Tibial nerve (tissue), 4 donors: ENCODE measurements at regions not wholly inside any gene's neighbourhood (a gene's known extent, or its start where the extent isn't known, plus 50 kb on each side); places are given as distances from the start of the nearest gene placed in this dataset.

Experiments
- DNase-seq, 2 donors: peaks; one replicate each; pipeline ENCODE4 v3.0.0-alpha.2; 2019; ENCODE audit warnings: low spot score in 2 of 2
- H3K27ac ChIP-seq, 4 donors: fragments of 200-600 bp; sonication (generic) in 3 of 4; one replicate each; pipeline ENCODE4 v1.5.1; 2017 to 2019; ENCODE audit warnings: mild to moderate bottlenecking in 1 of 4
- H3K27me3 ChIP-seq, 2 donors: fragments of 200-600 bp; sonication (generic) in 1 of 2; one replicate each; pipeline versions ENCODE4 v1.5.1 to v1.6.0; 2017 to 2019
- H3K36me3 ChIP-seq, 3 donors: fragments of 200-600 bp; sonication (generic); one replicate each; pipeline ENCODE4 v1.5.1; 2018 to 2019
- H3K4me1 ChIP-seq, 4 donors: fragments of 200-600 bp; sonication (generic) in 3 of 4; one replicate each; pipeline ENCODE4 v1.5.1; 2017 to 2019
- H3K4me3 ChIP-seq, 4 donors: fragments of 200-600 bp; sonication (generic) in 3 of 4; one replicate each; pipeline ENCODE4 v1.5.1; 2017 to 2019; ENCODE audit warnings: mild to moderate bottlenecking in 1 of 4, moderate library complexity in 1 of 4
- H3K9me3 ChIP-seq, 4 donors: fragments of 200-600 bp; sonication (generic) in 3 of 4; one replicate each; pipeline ENCODE4 v1.5.1; 2017 to 2019
- EP300 ChIP-seq, 2 donors: sonication (generic); formaldehyde crosslinking; IDR thresholded peaks; one replicate each; pipeline ENCODE4 v1.6.1; 2017; ENCODE audit warnings: antibody characterized with exemption in 2 of 2, mild to moderate bottlenecking in 1 of 2
- POLR2A ChIP-seq, 2 donors: fragments of 450-650 bp; IDR thresholded peaks; one replicate each; pipeline ENCODE4 v1.6.1; 2017; ENCODE audit warnings: antibody characterized with exemption in 2 of 2, mild to moderate bottlenecking in 2 of 2, moderate library complexity in 2 of 2
- WGBS, 2 donors: methylation state at CpG; one replicate each; pipeline ENCODE4 v1.1.5; 2018; 5-methylcytosine and 5-hydroxymethylcytosine counted together
- TF ChIP-seq, protein P1 (sequence below), 5 experiments: fragments of 200-600 bp in 3 of 5; fragments of 450-650 bp in 2 of 5; sonication (generic) in 3 of 5; IDR thresholded peaks; one replicate each; pipeline ENCODE4 v1.5.1; 2016 to 2019; ENCODE audit warnings: antibody characterized with exemption in 5 of 5, mild to moderate bottlenecking in 3 of 5, moderate library complexity in 2 of 5

DNA sequence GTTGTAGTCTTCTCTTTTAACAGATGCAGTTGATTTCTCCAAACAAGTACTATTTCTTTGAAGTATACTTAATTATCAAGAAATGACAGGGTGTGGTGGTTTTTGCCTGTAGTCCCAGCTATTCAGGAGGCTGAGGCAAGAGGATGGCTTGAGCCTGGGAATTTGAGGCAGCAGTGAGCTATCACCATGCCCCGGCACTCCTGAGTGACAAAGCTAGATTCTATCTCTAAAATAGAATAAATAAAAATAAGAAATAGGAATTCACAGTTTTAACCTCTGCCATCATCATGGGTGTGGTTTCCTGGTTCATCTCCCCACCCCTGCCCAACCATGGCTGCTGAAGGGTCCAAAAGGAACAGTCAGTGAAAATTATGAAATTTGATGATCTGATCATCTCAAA is 290.2 kb upstream of the FLRT2 start:
- Histone ChIP-seq H3K9me3 (no peaks in the 10 kb centered on the region), H3K27ac (peak overlapping the region in 2 of 4 donors; percentile 56 to 76), H3K27me3 (no peaks in the 10 kb centered on the region), H3K36me3 (no peaks in the 10 kb centered on the region), H3K4me3 (no peak overlapping the region), H3K4me1 (peaks cover 0 to 48% (median 2%) of the 10 kb centered on the region in 4 donors)
- no peak for DNase-seq
- WGBS, 2 donors, result 80 to 81% methylated on average over 1 of the region's 1 CpG
- TF ChIP-seq EP300 (IDR thresholded peaks at IDR 0.05) (no peak), POLR2A (IDR thresholded peaks at IDR 0.05) (no peak)
- TF ChIP-seq, protein P1, sequence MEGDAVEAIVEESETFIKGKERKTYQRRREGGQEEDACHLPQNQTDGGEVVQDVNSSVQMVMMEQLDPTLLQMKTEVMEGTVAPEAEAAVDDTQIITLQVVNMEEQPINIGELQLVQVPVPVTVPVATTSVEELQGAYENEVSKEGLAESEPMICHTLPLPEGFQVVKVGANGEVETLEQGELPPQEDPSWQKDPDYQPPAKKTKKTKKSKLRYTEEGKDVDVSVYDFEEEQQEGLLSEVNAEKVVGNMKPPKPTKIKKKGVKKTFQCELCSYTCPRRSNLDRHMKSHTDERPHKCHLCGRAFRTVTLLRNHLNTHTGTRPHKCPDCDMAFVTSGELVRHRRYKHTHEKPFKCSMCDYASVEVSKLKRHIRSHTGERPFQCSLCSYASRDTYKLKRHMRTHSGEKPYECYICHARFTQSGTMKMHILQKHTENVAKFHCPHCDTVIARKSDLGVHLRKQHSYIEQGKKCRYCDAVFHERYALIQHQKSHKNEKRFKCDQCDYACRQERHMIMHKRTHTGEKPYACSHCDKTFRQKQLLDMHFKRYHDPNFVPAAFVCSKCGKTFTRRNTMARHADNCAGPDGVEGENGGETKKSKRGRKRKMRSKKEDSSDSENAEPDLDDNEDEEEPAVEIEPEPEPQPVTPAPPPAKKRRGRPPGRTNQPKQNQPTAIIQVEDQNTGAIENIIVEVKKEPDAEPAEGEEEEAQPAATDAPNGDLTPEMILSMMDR (IDR thresholded peaks at IDR 0.05), result no peak

DNA sequence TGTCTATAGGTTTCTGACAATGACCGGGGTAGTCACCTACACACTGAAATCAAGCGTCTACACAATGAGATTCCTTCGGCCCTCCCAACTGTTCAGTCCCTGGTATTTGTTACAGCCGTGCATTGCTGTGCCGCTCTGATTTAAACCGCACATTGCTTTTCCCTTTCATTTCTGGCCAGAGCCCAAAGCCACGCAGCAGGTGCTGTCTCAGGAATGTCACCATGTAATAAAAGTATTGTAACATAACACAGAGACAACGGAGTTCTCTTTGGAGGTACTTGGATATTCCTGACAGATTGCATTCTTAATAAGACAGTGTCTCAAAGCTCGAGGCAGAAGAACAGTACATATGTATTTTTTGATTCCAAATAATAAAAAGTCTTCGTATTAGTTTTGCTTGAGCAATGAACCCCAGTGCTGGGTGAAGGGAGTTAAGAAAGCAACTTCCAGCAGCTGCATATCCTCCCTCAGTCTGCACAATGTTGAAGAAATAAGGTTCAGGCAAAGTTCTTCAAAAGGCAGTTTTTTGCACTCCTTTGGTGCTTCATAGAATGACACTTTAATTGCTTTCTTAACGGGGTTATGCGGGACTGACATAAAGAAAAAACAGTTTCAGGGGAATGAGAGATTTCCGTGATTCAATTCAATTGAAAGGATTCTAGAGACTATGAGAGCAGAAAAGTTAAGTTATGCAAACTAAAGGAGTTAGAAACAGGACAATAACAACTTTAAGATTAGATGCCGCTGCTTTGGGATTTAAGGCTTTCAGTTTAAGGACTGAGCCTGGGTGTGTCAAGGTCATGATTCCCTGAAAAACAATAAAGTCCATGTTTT is 288.7 kb upstream of the FLRT2 start:
- Histone ChIP-seq H3K4me1 (peaks cover 0 to 42% (median 2%) of the 10 kb centered on the region in 4 donors), H3K27ac (peak overlapping the region in 2 of 4 donors; percentile 52 to 53), H3K4me3 (peak overlapping the region in 1 of 4 donors; percentile 0), H3K36me3 (no peaks in the 10 kb centered on the region), H3K9me3 (no peaks in the 10 kb centered on the region), H3K27me3 (no peaks in the 10 kb centered on the region)
- DNase-seq, result no peak
- WGBS, 2 donors, result 49 to 56% methylated on average over 14 of the region's 14 CpGs
- TF ChIP-seq, protein P1 (IDR thresholded peaks at IDR 0.05), result no peak
- TF ChIP-seq EP300 (IDR thresholded peaks at IDR 0.05) (peak in 1 of 2 donors; percentile 7), POLR2A (IDR thresholded peaks at IDR 0.05) (no peak)

DNA sequence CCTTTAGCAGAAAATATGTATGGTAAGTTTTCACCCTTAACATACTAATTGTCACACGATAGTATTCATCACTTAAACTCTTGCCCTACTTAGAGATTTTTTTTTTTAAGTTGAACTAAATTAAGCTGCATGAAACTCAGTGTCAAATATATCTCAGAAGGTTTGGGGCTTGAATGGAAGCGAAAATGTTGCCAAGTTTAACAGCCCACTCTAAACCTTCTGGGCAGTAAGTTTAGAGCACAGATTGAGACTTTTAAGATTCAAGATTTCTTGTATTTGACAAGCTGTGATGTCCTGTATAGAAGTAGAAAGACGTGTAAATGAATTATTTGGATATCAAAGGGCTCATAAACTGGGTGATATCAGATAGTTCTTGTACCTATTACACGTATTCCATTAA is 287.3 kb upstream of the FLRT2 start:
- TF ChIP-seq EP300 (IDR thresholded peaks at IDR 0.05) (no peak), POLR2A (IDR thresholded peaks at IDR 0.05) (no peak)
- TF ChIP-seq, protein P1 (IDR thresholded peaks at IDR 0.05), result no peak
- H3K4me1 ChIP-seq, result peaks cover 0 to 36% (median 2%) of the 10 kb centered on the region in 4 donors
- 71 to 76% methylated on average over 4 of the region's 4 CpGs for WGBS, 2 donors
- H3K9me3 ChIP-seq, result no peaks in the 10 kb centered on the region
- no peak overlapping the region for H3K27ac ChIP-seq
- no peak for DNase-seq
- H3K27me3 ChIP-seq, result no peaks in the 10 kb centered on the region
- no peak overlapping the region for H3K4me3 ChIP-seq
- no peaks in the 10 kb centered on the region for H3K36me3 ChIP-seq

DNA sequence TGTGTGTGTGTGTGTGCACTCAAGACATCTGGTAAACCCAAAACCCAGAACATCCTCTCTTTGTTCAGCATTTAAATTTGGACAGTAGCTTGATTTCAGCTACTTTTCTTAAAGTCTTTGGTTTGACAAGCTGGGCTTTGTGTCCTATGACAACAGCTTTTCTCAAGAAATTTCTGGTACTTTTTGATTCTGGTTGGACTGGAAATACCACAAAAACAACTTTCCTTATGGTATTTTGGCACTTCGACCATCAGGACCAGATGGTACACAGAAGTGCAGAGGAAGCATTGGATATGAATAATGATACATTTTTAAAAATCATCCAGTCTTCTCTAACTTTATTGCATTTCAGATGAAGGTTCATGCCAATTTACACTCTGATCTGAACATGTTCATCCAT is 286.6 kb upstream of the FLRT2 start:
- 58 to 60% methylated on average over 1 of the region's 1 CpG for WGBS, 2 donors
- TF ChIP-seq EP300 (IDR thresholded peaks at IDR 0.05), result no peak
- TF ChIP-seq, protein P1 (IDR thresholded peaks at IDR 0.05), result no peak
- TF ChIP-seq POLR2A (IDR thresholded peaks at IDR 0.05), result no peak
- Histone ChIP-seq H3K4me1 (peaks cover 0 to 31% (median 2%) of the 10 kb centered on the region in 4 donors), H3K36me3 (no peaks in the 10 kb centered on the region), H3K27ac (no peak overlapping the region), H3K27me3 (no peaks in the 10 kb centered on the region), H3K9me3 (no peaks in the 10 kb centered on the region), H3K4me3 (no peak overlapping the region)
- no peak for DNase-seq

DNA sequence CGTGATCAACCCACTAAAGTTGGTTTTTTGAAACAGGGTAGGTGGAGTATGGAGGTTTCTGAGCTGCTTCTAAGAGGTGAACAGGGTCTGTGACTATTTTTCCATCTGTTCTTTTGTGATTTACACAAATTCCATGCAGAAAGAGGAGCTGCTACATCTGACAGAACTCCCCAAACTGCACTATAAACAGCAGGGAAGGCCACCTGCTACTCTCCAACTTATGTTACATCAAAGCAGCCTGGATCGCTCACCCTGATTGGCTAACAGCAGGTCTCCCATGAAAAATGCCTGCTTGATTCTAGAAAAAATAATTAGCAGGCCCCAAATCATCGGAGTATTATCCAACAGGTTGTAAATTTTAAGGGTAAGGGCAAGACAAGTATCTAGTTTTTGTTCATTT is 282.9 kb upstream of the FLRT2 start:
- H3K36me3 ChIP-seq, result no peaks in the 10 kb centered on the region
- TF ChIP-seq EP300 (IDR thresholded peaks at IDR 0.05) (no peak), POLR2A (IDR thresholded peaks at IDR 0.05) (no peak)
- TF ChIP-seq, protein P1 (IDR thresholded peaks at IDR 0.05), result no peak
- H3K4me3 ChIP-seq, result no peak overlapping the region
- no peak overlapping the region for H3K27ac ChIP-seq
- no peaks in the 10 kb centered on the region for H3K9me3 ChIP-seq
- 65 to 73% methylated on average over 3 of the region's 3 CpGs for WGBS, 2 donors
- H3K27me3 ChIP-seq, result no peaks in the 10 kb centered on the region
- no peak for DNase-seq
- H3K4me1 ChIP-seq, result peaks cover 0 to 9% (median 0%) of the 10 kb centered on the region in 4 donors
